ENCODE measurements at regions not wholly inside any gene's neighbourhood (a gene's known extent, or its start where the extent isn't known, plus 50 kb on each side); places are given as distances from the start of the nearest gene placed in this dataset.

- DNase-seq: no peak
These were observed 1017.5 kb downstream of the XPNPEP1 start for GRCh38 chr10:108905821-108906220.

- DNase-seq: no peak
These were observed 1018.1 kb downstream of the XPNPEP1 start for GRCh38 chr10:108905171-108905570.

GRCh38 chr10:108904163-108904838 lies 1019.0 kb downstream of the XPNPEP1 start:
- DNase-seq: no peak

- no peak for DNase-seq
These were observed 1020.6 kb downstream of the XPNPEP1 start for GRCh38 chr10:108902619-108903285.

- no peak for DNase-seq
These were observed 1021.3 kb downstream of the XPNPEP1 start for GRCh38 chr10:108901781-108902618.

GRCh38 chr10:108899670-108900069 lies 1023.6 kb downstream of the XPNPEP1 start:
- no peak for DNase-seq

GRCh38 chr10:108894402-108895301 lies 1028.7 kb downstream of the XPNPEP1 start:
- no peak for DNase-seq

GRCh38 chr10:108877095-108877561 lies 1046.2 kb downstream of the XPNPEP1 start:
- DNase-seq: no peak

GRCh38 chr10:108872854-108873253 lies 1050.5 kb downstream of the XPNPEP1 start:
- no peak for DNase-seq

GRCh38 chr10:108868881-108869280 lies 1054.4 kb downstream of the XPNPEP1 start:
- no peak for DNase-seq

GRCh38 chr10:108862676-108863350 lies 1060.5 kb downstream of the XPNPEP1 start:
- DNase-seq: no peak

- DNase-seq: no peak
These were observed 1062.0 kb downstream of the XPNPEP1 start for GRCh38 chr10:108861181-108861754.

GRCh38 chr10:108852211-108852610 lies 1071.1 kb downstream of the XPNPEP1 start:
- no peak for DNase-seq

GRCh38 chr10:108850138-108850854 lies 1073.0 kb downstream of the XPNPEP1 start:
- no peak for DNase-seq

- DNase-seq: no peak
These were observed 1073.6 kb downstream of the XPNPEP1 start for GRCh38 chr10:108849688-108850087.

- no peak for DNase-seq
These were observed 1074.1 kb downstream of the XPNPEP1 start for GRCh38 chr10:108849186-108849585.

GRCh38 chr10:108848046-108848445 lies 1075.3 kb downstream of the XPNPEP1 start:
- no peak for DNase-seq

GRCh38 chr10:108840944-108841343 lies 1082.4 kb downstream of the XPNPEP1 start:
- no peak for DNase-seq

- DNase-seq: no peak
These were observed 1086.9 kb downstream of the XPNPEP1 start for GRCh38 chr10:108836362-108836761.

- no peak for DNase-seq
These were observed 1101.3 kb downstream of the XPNPEP1 start for GRCh38 chr10:108822026-108822425.

- no peak for DNase-seq
These were observed 1104.0 kb downstream of the XPNPEP1 start for GRCh38 chr10:108819302-108819701.

Data from stimulated activated CD4-positive, alpha-beta T cell treated with anti-CD3 and anti-CD28 coated beads, Interleukin-4, amount 100 ng/mL, for 24 hours (primary cell).